Hematopoietic multipotent progenitor cell treated with erythropoietin and hydrocortisone succinate and interleukin-3 and kit ligand, for 6 days (in vitro differentiated cells): ENCODE measurements at regions not wholly inside any gene's neighbourhood (a gene's known extent, or its start where the extent isn't known, plus 50 kb on each side); places are given as distances from the start of the nearest gene placed in this dataset.
"Not testable (repeated sequence)": the region's sequence is repeated elsewhere in the genome, so short reads cannot be mapped to it uniquely, and the experiment has no call there.

ENCODE experiments used
- DNase-seq: peaks from one replicate; pipeline ENCODE4 v3.0.0-alpha.2; 2015

GRCh38 chr9:117864385-117865057, 160.3 kb downstream of the TLR4 start:
- DNase-seq, result no peak

GRCh38 chr9:117868594-117868993, 164.4 kb downstream of the TLR4 start:
- no peak for DNase-seq

- peak; percentile 13 for DNase-seq
These were observed 165.1 kb downstream of the TLR4 start for GRCh38 chr9:117869287-117869686.

GRCh38 chr9:117869712-117870111, 165.5 kb downstream of the TLR4 start:
- DNase-seq, result no peak

GRCh38 chr9:117873664-117874063, 169.5 kb downstream of the TLR4 start:
- no peak for DNase-seq

- no peak for DNase-seq
These were observed 171.7 kb downstream of the TLR4 start for GRCh38 chr9:117875886-117876285.

GRCh38 chr9:117882171-117882570, 178.0 kb downstream of the TLR4 start:
- no peak for DNase-seq

- DNase-seq, result no peak
These were observed 182.4 kb downstream of the TLR4 start for GRCh38 chr9:117886616-117887015.

- DNase-seq, result no peak
These were observed 183.2 kb downstream of the TLR4 start for GRCh38 chr9:117887383-117887782.

- no peak for DNase-seq
These were observed 183.7 kb downstream of the TLR4 start for GRCh38 chr9:117887941-117888340.

- DNase-seq, result no peak
These were observed 199.2 kb downstream of the TLR4 start for GRCh38 chr9:117903453-117903852.

- no peak for DNase-seq
These were observed 202.6 kb downstream of the TLR4 start for GRCh38 chr9:117906763-117907162.

GRCh38 chr9:117907420-117907819, 203.2 kb downstream of the TLR4 start:
- DNase-seq, result no peak

- no peak for DNase-seq
These were observed 212.1 kb downstream of the TLR4 start for GRCh38 chr9:117916291-117916690.

- no peak for DNase-seq
These were observed 213.7 kb downstream of the TLR4 start for GRCh38 chr9:117917873-117918272.

GRCh38 chr9:117919538-117919937, 215.3 kb downstream of the TLR4 start:
- DNase-seq, result no peak

- DNase-seq, result no peak
These were observed 221.9 kb downstream of the TLR4 start for GRCh38 chr9:117926031-117926658.

- DNase-seq, result no peak
These were observed 223.2 kb downstream of the TLR4 start for GRCh38 chr9:117927354-117927753.

- DNase-seq, result no peak
These were observed 225.7 kb downstream of the TLR4 start for GRCh38 chr9:117929868-117930267.

GRCh38 chr9:117932585-117932984, 228.4 kb downstream of the TLR4 start:
- no peak for DNase-seq

- DNase-seq, result peak; percentile 1
These were observed 232.3 kb downstream of the TLR4 start for GRCh38 chr9:117936185-117937130.

- no peak for DNase-seq
These were observed 233.9 kb downstream of the TLR4 start for GRCh38 chr9:117938086-117938485.

GRCh38 chr9:117938896-117939295, 234.7 kb downstream of the TLR4 start:
- DNase-seq, result no peak

GRCh38 chr9:117944750-117945149, 240.5 kb downstream of the TLR4 start:
- DNase-seq, result not testable (repeated sequence)
